Neutrophil (primary cell): ENCODE measurements at regions not wholly inside any gene's neighbourhood (a gene's known extent, or its start where the extent isn't known, plus 50 kb on each side); places are given as distances from the start of the nearest gene placed in this dataset.

Source experiments
- H3K27ac ChIP-seq: fragments of 200-600 bp; sonication (generic); 2 replicates; pipeline ENCODE4 v1.5.1; 2016; ENCODE audit warnings: mild to moderate bottlenecking, moderate library complexity
- H3K27me3 ChIP-seq: fragments of 200-600 bp; sonication (generic); 2 replicates; pipeline ENCODE4 v1.6.0; 2016; ENCODE audit warnings: mild to moderate bottlenecking
- H3K36me3 ChIP-seq: fragments of 200-600 bp; sonication (generic); 2 replicates; pipeline ENCODE4 v1.5.1; 2017
- H3K4me1 ChIP-seq, 2 experiments: fragments of 200-600 bp in 1 of 2; sonication (generic) in 1 of 2; 1 replicate in 1 of 2; 2 replicates in 1 of 2; pipeline versions ENCODE4 v1.5.1 to v1.6.1; 2013 to 2016; ENCODE audit warnings: low read depth in 1 of 2, low read length in 1 of 2, mild to moderate bottlenecking in 1 of 2, moderate library complexity in 1 of 2; ENCODE audit not compliant: control insufficient read depth in 1 of 2, insufficient read depth in 1 of 2
- H3K4me3 ChIP-seq, 2 experiments: fragments of 200-600 bp in 1 of 2; sonication (generic) in 1 of 2; 1 replicate in 1 of 2; 2 replicates in 1 of 2; pipeline ENCODE4 v1.5.1; 2013 to 2016; ENCODE audit warnings: low read depth in 1 of 2, low read length in 1 of 2, mild to moderate bottlenecking in 1 of 2, moderate library complexity in 1 of 2
- H3K9me3 ChIP-seq: fragments of 200-600 bp; sonication (generic); 2 replicates; pipeline ENCODE4 v1.5.1; 2016
- CTCF ChIP-seq: fragments of 200-600 bp; sonication (generic); IDR thresholded peaks from 2 replicates; pipeline ENCODE4 v1.5.1; 2016; ENCODE audit warnings: antibody characterized with exemption

GRCh38 chr4:12956026-12956425 lies 528.1 kb downstream of the RAB28 start:
- no peak for TF ChIP-seq CTCF
- H3K4me1 ChIP-seq = no peaks in the 10 kb centered on the region
- H3K27me3 ChIP-seq = no peaks in the 10 kb centered on the region

GRCh38 chr4:12949719-12950490 lies 534.2 kb downstream of the RAB28 start:
- Histone ChIP-seq H3K27me3 (no peaks in the 10 kb centered on the region), H3K27ac (no peak overlapping the region), H3K36me3 (no peaks in the 10 kb centered on the region), H3K9me3 (no peaks in the 10 kb centered on the region), H3K4me3 (no peak overlapping the region), H3K4me1 (no peaks in the 10 kb centered on the region)
- no peak for TF ChIP-seq CTCF

More at GRCh38 chr4:12956026-12956425, 528.1 kb downstream of the RAB28 start:
- Histone ChIP-seq H3K36me3 (no peaks in the 10 kb centered on the region), H3K27ac (no peak overlapping the region), H3K9me3 (no peaks in the 10 kb centered on the region), H3K4me3 (no peak overlapping the region)

- Histone ChIP-seq H3K27ac (no peak overlapping the region), H3K9me3 (no peaks in the 10 kb centered on the region), H3K4me1 (no peaks in the 10 kb centered on the region), H3K36me3 (no peaks in the 10 kb centered on the region), H3K27me3 (no peaks in the 10 kb centered on the region), H3K4me3 (no peak overlapping the region)
- TF ChIP-seq CTCF = no peak
Observed at GRCh38 chr4:12943069-12943468, 541.1 kb downstream of the RAB28 start.

- H3K27ac ChIP-seq = no peak overlapping the region
- H3K4me1 ChIP-seq = no peaks in the 10 kb centered on the region
- TF ChIP-seq CTCF = no peak
- H3K27me3 ChIP-seq = no peaks in the 10 kb centered on the region
- H3K9me3 ChIP-seq = no peaks in the 10 kb centered on the region
- no peak overlapping the region for H3K4me3 ChIP-seq
- H3K36me3 ChIP-seq = no peaks in the 10 kb centered on the region
Observed at GRCh38 chr4:12933760-12934221, 550.3 kb downstream of the RAB28 start.

- Histone ChIP-seq H3K27me3 (no peaks in the 10 kb centered on the region), H3K4me1 (no peaks in the 10 kb centered on the region), H3K9me3 (no peaks in the 10 kb centered on the region), H3K27ac (no peak overlapping the region), H3K4me3 (no peak overlapping the region), H3K36me3 (no peaks in the 10 kb centered on the region)
- TF ChIP-seq CTCF = no peak
Observed at GRCh38 chr4:12932203-12932788, 551.8 kb downstream of the RAB28 start.
